Sigmoid colon (tissue), 4 donors: ENCODE measurements at regions not wholly inside any gene's neighbourhood (a gene's known extent, or its start where the extent isn't known, plus 50 kb on each side); places are given as distances from the start of the nearest gene placed in this dataset.

Experiments used
- CTCF ChIP-seq, 4 experiments: fragments of 450-650 bp in 3 of 4; fragments of 200-600 bp in 1 of 4; IDR thresholded peaks; one replicate each; pipeline ENCODE4 v1.5.1; 2016 to 2019; ENCODE audit warnings: antibody characterized with exemption in 4 of 4, mild to moderate bottlenecking in 3 of 4, moderate library complexity in 2 of 4
- EP300 ChIP-seq, 4 donors: sonication (generic); formaldehyde crosslinking; IDR thresholded peaks; one replicate each; pipeline ENCODE4 v1.6.1; 2017; ENCODE audit warnings: antibody characterized with exemption in 4 of 4

- TF ChIP-seq CTCF (IDR thresholded peaks at IDR 0.05) (no peak), EP300 (IDR thresholded peaks at IDR 0.05) (no peak)
These were observed 455.3 kb upstream of the PDZRN3 start for GRCh38 chr3:74080056-74080461.
